Left hindlimb (tissue), 1 donor: ENCODE measurements at regions not wholly inside any gene's neighbourhood (a gene's known extent, or its start where the extent isn't known, plus 50 kb on each side); places are given as distances from the start of the nearest gene placed in this dataset.
"Not testable (repeated sequence)": the region's sequence is repeated elsewhere in the genome, so short reads cannot be mapped to it uniquely, and the experiment has no call there.

Experiments
- DNase-seq: peaks from one replicate; pipeline ENCODE4 v3.0.0-alpha.2; 2018

- DNase-seq = no peak
These were observed 306.8 kb upstream of the NMUR2 start for GRCh38 chr5:152711801-152712388.

- no peak for DNase-seq
These were observed 312.3 kb upstream of the NMUR2 start for GRCh38 chr5:152717393-152717792.

GRCh38 chr5:152723482-152723881, 318.4 kb upstream of the NMUR2 start:
- no peak for DNase-seq

GRCh38 chr5:152730176-152730575, 325.1 kb upstream of the NMUR2 start:
- no peak for DNase-seq

- no peak for DNase-seq
These were observed 331.8 kb upstream of the NMUR2 start for GRCh38 chr5:152736906-152737305.

- no peak for DNase-seq
These were observed 334.8 kb upstream of the NMUR2 start for GRCh38 chr5:152739916-152740315.

- not testable (repeated sequence) for DNase-seq
These were observed 336.0 kb upstream of the NMUR2 start for GRCh38 chr5:152741126-152741525.

- not testable (repeated sequence) for DNase-seq
These were observed 382.7 kb upstream of the NMUR2 start for GRCh38 chr5:152787709-152788217.

- DNase-seq = no peak
These were observed 396.8 kb upstream of the NMUR2 start for GRCh38 chr5:152801886-152802285.

- no peak for DNase-seq
These were observed 399.1 kb upstream of the NMUR2 start for GRCh38 chr5:152804179-152804578.

GRCh38 chr5:152811988-152812387, 406.9 kb upstream of the NMUR2 start:
- DNase-seq = no peak

GRCh38 chr5:152813526-152813925, 408.4 kb upstream of the NMUR2 start:
- DNase-seq = no peak

GRCh38 chr5:152819891-152820290, 414.8 kb upstream of the NMUR2 start:
- DNase-seq = no peak

GRCh38 chr5:152824316-152824715, 419.2 kb upstream of the NMUR2 start:
- no peak for DNase-seq

GRCh38 chr5:152838241-152838786, 433.2 kb upstream of the NMUR2 start:
- DNase-seq = no peak

GRCh38 chr5:152844713-152845112, 439.6 kb upstream of the NMUR2 start:
- no peak for DNase-seq

GRCh38 chr5:152853361-152853760, 448.3 kb upstream of the NMUR2 start:
- DNase-seq = no peak

GRCh38 chr5:152855441-152855840, 450.4 kb upstream of the NMUR2 start:
- no peak for DNase-seq

GRCh38 chr5:152861231-152861630, 456.2 kb upstream of the NMUR2 start:
- DNase-seq = no peak

GRCh38 chr5:152864447-152864846, 459.4 kb upstream of the NMUR2 start:
- DNase-seq = no peak

- DNase-seq = no peak
These were observed 459.9 kb upstream of the NMUR2 start for GRCh38 chr5:152864991-152865390.

GRCh38 chr5:152869971-152870370, 464.9 kb upstream of the NMUR2 start:
- no peak for DNase-seq

GRCh38 chr5:152882621-152883020, 477.5 kb upstream of the NMUR2 start:
- DNase-seq = no peak

- DNase-seq = no peak
These were observed 478.1 kb upstream of the NMUR2 start for GRCh38 chr5:152883066-152883775.
